GDM1 (cell line): ENCODE measurements at regions not wholly inside any gene's neighbourhood (a gene's known extent, or its start where the extent isn't known, plus 50 kb on each side); places are given as distances from the start of the nearest gene placed in this dataset.

Source experiments
- DNase-seq: peaks from one replicate; lab custom pipeline; 2025; lab: John Stamatoyannopoulos, UW

GRCh38 chr2:9105601-9106337, 100.8 kb upstream of the ASAP2 start:
- no peak for DNase-seq

DNA sequence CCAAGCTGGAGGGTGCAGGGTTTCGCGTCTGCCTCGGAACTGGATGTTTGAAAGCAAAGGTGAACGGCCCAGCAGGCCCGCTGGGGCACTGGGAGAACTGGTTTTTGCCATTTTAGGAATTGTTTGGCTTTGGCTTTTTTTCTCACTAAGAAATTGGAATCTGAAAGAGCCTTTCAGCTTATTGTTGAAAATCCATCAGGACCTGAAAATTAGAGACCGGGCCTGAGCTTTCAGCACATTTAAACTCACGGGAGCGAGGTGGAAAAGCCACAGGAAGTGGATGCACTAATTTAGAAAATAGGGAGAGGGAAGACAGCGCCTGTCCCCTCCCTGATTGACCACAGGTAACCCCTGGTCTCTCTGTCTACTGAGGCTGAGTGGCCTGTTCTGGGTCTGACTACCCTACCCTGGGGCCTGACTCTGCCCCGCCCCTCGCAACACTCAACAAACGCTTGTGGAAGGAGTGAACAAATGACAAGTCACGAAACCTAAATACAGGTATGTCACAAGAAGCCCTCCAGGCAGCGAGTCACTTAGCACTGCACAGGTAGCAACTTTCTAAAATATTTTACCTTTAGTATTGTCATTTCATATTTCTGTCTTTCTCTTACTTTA, 100.3 kb upstream of the MBOAT2 start:
- no peak for DNase-seq

GRCh38 chr2:9102861-9103662, 99.6 kb upstream of the MBOAT2 start:
- DNase-seq: no peak

DNA sequence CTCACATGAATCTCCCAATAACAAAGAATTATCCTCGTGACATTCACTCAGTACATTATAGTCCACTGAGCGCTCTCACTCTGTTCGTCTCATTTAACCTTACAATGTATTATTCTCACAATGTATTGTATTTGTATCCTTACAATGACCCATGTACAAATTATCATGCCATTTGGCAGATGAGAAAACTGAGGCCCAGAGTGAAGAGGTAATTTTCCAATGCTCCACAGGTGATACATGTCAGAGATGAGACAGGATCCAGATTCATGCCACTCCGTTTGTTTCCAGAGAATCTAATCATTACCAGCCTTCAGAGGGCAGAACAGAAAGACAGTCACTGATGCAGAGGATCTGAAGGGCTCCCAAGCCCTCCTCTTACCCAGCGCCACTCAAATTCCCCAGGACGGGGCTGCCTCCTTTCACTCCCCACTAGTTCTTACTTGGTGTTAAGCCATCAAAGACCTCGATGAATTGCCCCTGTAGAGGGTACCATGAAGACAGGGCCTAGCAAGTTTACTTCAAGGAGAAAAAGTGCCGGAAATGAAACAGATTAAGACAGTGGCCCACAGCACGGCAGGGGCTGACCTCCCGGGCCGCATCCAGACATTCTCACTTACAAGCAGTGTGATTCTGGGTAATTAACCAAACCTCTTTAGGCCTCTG, 98.4 kb upstream of the MBOAT2 start:
- DNase-seq: no peak

DNA sequence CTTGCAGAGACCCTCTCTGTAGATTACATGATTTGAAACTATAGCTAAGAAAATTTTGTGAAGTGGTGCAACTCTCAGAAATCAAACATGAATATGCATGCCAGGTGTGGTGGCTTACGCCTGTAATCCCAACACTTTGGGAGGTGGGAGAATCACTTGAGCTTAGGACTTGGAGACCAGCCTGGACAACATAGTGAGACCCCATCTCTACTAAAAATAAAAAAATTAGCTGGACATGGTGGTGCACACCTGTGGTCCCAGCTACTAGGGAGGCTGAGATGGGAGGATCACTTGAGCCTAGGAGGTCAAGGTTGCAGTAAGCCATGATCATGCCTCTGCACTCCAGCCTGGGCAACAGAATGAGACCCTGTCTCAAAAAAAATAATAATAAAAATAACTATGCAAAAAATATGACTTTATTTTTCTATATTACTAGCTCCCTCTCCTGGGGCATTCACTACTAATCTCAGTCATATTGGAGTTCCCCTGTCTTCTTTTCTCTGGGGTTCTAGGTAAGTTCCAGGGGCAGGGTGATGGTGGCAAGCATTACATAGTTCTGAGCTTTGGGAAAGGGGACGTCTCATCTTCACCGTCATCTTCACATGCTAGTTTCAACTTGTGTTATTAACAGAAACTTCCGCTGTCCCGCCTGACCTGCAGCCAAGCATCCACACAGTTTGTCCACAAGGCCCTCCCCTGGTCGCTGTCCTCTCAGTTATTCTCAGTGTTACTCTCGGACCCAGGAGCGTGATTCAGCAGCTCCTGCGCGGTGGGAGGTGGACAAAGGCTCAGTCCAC, 96.8 kb upstream of the MBOAT2 start:
- no peak for DNase-seq

GRCh38 chr2:9099341-9099751, 95.9 kb upstream of the MBOAT2 start:
- DNase-seq: no peak

GRCh38 chr2:9097892-9098291, 94.4 kb upstream of the MBOAT2 start:
- DNase-seq: no peak

- DNase-seq: no peak
These were observed 93.8 kb upstream of the MBOAT2 start for GRCh38 chr2:9097239-9097638.

DNA sequence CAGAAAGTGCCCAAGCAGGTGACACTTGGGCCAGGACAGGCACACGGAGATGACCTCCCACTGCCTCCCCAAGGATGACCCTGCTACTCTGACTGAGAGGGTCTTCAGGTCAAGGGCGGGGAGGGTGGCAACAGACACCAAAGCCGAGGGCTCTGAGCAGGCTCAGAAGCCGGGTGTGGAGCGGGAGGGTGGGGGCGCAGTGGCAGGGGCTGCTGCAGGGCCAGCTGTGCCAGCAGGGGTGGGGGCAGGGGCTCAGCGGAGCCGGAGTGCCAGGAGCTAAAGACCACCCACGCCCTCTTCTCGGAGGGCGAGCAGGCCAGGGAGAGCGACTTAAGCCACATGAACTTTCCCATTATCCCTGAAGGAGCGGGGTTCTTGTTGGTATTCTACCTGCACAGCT, 93.3 kb upstream of the MBOAT2 start:
- no peak for DNase-seq

DNA sequence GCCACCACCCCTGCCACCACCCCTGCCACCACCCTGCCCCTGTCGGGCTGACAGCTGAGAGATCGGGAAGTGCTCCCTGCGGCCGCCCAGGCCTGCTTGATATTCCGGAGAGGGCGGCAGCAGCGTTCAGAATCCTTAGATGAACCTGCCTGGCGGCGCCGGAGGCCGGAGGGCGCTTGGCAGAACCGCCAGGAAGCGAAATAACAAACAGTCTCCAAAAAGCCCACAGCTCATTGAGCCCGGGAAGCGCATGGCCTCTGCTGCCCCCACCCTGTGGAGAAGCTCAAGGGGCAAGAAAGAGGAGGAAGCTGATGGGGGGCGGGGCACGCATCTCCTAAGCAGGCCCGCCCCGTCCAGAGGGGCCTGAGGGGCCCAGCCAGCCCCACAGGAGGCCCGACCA, 92.2 kb upstream of the MBOAT2 start:
- DNase-seq: no peak

DNA sequence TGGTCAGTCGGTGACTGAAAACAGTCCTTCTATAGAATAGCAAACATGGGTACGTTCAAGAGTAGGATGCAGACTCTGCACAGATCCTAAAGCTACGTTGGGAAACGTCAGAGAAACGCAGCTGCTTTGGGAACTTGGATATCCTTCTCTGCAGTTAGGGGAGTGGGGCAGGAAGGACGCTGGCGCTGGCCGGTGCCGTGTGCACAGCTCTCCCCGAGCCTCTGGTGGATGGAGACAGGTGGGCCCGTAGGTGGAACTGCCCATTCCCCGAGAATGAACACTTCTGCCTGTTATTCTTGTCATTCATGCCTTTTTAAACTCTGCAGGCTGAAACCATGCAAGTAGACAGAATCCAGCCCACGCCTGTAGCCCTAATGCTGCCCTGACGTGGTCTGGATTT, 91.7 kb upstream of the MBOAT2 start:
- DNase-seq: no peak

DNA sequence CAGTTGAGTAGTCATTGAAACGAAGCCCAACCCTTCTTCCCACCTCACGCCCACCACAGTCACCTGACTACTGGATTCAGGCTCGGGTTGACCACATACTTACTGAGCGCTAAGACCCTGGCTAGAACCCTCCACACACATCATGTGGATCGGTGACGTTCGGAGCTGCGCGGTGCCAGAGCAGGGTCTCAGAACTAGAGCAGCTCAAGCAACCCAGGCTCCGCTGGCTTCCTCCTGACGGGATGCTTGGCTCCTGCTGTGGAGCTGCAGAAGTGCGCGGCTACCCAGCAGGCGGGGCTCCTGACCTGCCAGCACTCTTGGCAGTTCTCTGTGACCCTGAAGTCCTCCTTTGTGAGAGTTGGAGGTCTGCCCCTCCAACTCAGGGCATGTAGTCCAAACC, 90.6 kb upstream of the MBOAT2 start:
- DNase-seq: no peak

GRCh38 chr2:9093324-9093723, 89.8 kb upstream of the MBOAT2 start:
- DNase-seq: no peak

DNA sequence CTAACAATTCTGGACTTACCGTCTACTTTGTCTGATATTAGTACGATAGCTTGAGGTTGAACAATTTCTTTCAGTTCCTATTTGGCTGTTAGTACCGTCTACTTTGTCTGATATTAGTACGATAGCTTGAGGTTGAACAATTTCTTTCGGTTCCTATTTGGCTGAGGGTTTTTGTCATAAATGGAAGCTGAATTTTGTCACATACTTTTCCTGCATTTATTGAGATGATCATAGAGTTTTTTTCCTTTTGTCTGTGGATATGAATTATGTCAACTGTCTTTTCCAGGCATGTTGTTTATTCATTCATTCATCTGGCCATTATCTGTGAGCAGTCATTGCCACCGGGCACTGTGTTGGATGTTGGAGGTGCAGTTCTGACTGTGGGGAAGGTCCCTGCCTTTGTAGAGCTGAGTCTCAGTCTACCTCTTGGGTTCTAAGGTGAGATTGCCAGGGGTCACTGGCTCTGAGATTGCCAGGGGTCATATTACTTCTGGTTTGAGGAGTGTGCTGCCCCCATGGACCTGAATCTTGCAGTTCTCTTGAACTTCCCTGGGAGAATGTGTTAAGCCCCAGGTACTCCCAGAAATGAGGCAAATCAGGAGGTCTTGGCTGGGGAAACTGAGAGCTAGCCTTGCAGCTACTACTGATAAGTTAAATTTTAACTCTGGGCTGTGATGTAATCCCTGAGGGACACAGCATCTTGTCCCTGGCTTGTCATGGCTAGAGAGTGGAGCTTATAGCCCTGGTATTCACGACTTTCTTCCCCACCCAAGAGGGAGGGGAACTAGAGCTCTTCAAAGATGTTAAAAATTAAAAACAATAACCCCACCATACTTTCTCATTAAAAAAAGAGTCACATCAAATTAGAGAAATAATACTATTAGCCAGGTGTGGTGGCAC, 89.1 kb upstream of the MBOAT2 start:
- no peak for DNase-seq

- no peak for DNase-seq
These were observed 88.3 kb upstream of the MBOAT2 start for GRCh38 chr2:9091811-9092210.

GRCh38 chr2:9089831-9090230, 86.3 kb upstream of the MBOAT2 start:
- DNase-seq: no peak

DNA sequence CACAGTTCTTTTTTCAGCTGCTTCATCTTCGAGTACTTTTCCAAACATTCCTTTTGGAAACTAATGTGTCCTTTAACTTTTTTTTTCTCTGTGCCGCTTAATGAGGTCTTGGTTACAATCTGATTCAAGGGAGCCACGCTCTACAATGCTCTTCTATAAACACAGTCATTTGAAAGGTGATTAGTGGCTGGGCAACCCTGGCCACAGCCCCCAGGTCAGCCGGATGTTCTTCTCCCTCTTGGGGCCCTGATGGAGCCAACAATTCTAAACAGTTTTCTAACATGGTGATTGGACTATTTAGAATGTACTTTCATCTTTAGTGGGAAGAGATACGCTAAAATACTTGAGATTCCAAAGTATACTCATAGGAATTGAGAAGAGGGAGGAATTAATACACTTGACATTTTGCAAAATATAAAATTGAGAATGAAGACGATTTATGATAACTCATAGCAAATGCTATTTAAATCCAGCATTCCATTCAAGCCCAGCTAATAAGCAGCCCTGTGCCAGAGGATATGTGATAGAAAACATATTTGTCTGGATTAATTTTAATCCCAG, 83.7 kb upstream of the MBOAT2 start:
- DNase-seq: no peak

- no peak for DNase-seq
These were observed 83.0 kb upstream of the MBOAT2 start for GRCh38 chr2:9086465-9086864.

DNA sequence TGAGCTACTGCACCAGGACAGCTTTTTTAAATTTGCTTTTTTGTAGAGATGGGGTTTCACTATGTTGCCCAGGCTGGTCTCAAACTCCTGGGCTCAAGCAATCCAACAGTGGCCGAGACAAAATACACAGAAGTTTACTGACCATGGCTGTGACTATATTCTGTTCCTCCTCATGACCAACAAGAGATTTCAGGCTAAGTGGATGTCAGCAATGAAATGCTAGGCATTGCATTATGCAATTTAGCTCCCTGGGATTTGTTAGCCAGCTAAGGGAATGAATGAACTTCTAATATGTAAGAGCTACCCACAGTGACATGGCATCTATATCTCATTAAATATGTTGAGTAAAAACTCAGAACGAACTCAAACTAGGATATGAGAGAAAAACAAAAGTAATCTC, 81.9 kb upstream of the MBOAT2 start:
- DNase-seq: no peak

DNA sequence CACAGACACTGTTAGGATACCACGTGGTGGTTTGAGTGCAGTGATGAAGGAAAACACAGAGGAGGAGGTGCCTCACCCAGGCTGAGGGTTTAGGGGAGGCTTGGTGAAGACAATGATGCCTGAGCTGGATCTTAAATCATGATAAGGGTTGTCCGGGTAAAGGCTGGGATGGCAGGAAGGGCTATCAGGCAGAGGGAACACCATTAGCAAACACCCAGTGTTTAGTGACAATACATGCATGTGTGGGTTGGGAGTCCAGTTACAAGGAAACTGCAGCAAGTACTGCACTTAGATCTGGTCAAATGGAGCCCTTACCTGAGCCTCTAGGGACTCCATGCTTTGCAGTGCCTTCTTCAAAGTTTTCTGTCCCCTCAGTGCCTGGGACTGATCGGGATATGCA, 79.8 kb upstream of the MBOAT2 start:
- no peak for DNase-seq
